ENCODE measurements at regions not wholly inside any gene's neighbourhood (a gene's known extent, or its start where the extent isn't known, plus 50 kb on each side); places are given as distances from the start of the nearest gene placed in this dataset.

- DNase-seq: peak in 2 of 3 donors; percentile 21 to 36
- H3K4me3 ChIP-seq: no peak overlapping the region
- no peaks in the 10 kb centered on the region for H3K27me3 ChIP-seq
- H3K36me3 ChIP-seq: no peaks in the 10 kb centered on the region
- TF ChIP-seq CTCF (IDR thresholded peaks at IDR 0.05) (no peak), POLR2A (IDR thresholded peaks at IDR 0.05) (no peak)
- H3K4me1 ChIP-seq: no peaks in the 10 kb centered on the region
- no peak overlapping the region for H3K27ac ChIP-seq
- no peaks in the 10 kb centered on the region for H3K9me3 ChIP-seq
These were observed 131.5 kb downstream of the OAT start for GRCh38 chr10:124287071-124287685.

GRCh38 chr10:124286621-124287020 lies 132.1 kb downstream of the OAT start:
- no peak overlapping the region for H3K4me3 ChIP-seq
- H3K36me3 ChIP-seq: no peaks in the 10 kb centered on the region
- DNase-seq: peak in 2 of 3 donors; percentile 13 to 15
- H3K9me3 ChIP-seq: no peaks in the 10 kb centered on the region
- TF ChIP-seq CTCF (IDR thresholded peaks at IDR 0.05): no peak
- no peak for TF ChIP-seq POLR2A (IDR thresholded peaks at IDR 0.05)
- H3K27ac ChIP-seq: no peak overlapping the region
- H3K27me3 ChIP-seq: no peaks in the 10 kb centered on the region
- H3K4me1 ChIP-seq: no peaks in the 10 kb centered on the region

- peak overlapping the region in 1 of 4 donors; percentile 49 for H3K27ac ChIP-seq
- H3K4me3 ChIP-seq: no peak overlapping the region
- no peaks in the 10 kb centered on the region for H3K36me3 ChIP-seq
- no peaks in the 10 kb centered on the region for H3K4me1 ChIP-seq
- no peaks in the 10 kb centered on the region for H3K9me3 ChIP-seq
- no peaks in the 10 kb centered on the region for H3K27me3 ChIP-seq
- TF ChIP-seq POLR2A (IDR thresholded peaks at IDR 0.05) (no peak), CTCF (IDR thresholded peaks at IDR 0.05) (no peak)
- DNase-seq: peak in 2 of 3 donors; percentile 7 to 24
These were observed 132.9 kb downstream of the OAT start for GRCh38 chr10:124285587-124286527.

GRCh38 chr10:124283949-124284250 lies 134.8 kb downstream of the OAT start:
- TF ChIP-seq POLR2A (IDR thresholded peaks at IDR 0.05) (no peak), CTCF (IDR thresholded peaks at IDR 0.05) (no peak)
- DNase-seq: peak in 1 of 3 donors; percentile 9
- Histone ChIP-seq H3K4me3 (no peak overlapping the region), H3K36me3 (no peaks in the 10 kb centered on the region), H3K27ac (no peak overlapping the region), H3K4me1 (no peaks in the 10 kb centered on the region), H3K9me3 (no peaks in the 10 kb centered on the region), H3K27me3 (no peaks in the 10 kb centered on the region)

GRCh38 chr10:124283215-124283948 lies 135.3 kb downstream of the OAT start:
- Histone ChIP-seq H3K27ac (no peak overlapping the region), H3K36me3 (no peaks in the 10 kb centered on the region), H3K4me1 (no peaks in the 10 kb centered on the region), H3K4me3 (no peak overlapping the region), H3K9me3 (no peaks in the 10 kb centered on the region), H3K27me3 (no peaks in the 10 kb centered on the region)
- peak in 1 of 3 donors; percentile 19 for DNase-seq
- TF ChIP-seq CTCF (IDR thresholded peaks at IDR 0.05) (no peak), POLR2A (IDR thresholded peaks at IDR 0.05) (no peak)

Data from Peyer's patch (tissue), 4 donors.